ENCODE measurements at regions not wholly inside any gene's neighbourhood (a gene's known extent, or its start where the extent isn't known, plus 50 kb on each side); places are given as distances from the start of the nearest gene placed in this dataset.

DNA sequence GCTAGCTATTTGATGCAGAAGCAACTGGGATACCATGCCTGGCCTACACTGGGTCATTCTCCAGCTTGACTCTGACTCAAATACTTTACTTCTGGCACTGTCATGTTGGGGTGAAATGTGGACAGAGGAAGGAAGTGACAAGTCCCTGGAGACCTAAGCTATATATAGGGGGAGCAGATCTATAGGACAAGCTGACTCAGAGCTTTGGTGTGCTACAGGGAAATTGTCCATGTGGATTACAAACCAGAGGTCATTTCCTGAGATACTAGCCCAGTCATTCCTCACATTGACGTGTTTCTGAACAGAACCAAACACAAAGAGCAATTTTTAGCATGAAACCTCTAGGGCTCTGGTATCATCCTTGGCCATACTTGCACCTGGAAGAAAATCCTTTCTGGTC lies 531.6 kb upstream of the CLINT1 start:
- TF ChIP-seq, protein P1, sequence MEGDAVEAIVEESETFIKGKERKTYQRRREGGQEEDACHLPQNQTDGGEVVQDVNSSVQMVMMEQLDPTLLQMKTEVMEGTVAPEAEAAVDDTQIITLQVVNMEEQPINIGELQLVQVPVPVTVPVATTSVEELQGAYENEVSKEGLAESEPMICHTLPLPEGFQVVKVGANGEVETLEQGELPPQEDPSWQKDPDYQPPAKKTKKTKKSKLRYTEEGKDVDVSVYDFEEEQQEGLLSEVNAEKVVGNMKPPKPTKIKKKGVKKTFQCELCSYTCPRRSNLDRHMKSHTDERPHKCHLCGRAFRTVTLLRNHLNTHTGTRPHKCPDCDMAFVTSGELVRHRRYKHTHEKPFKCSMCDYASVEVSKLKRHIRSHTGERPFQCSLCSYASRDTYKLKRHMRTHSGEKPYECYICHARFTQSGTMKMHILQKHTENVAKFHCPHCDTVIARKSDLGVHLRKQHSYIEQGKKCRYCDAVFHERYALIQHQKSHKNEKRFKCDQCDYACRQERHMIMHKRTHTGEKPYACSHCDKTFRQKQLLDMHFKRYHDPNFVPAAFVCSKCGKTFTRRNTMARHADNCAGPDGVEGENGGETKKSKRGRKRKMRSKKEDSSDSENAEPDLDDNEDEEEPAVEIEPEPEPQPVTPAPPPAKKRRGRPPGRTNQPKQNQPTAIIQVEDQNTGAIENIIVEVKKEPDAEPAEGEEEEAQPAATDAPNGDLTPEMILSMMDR (IDR thresholded peaks at IDR 0.05; ENCODE audit: low read length): no peak
- TF ChIP-seq EZH2 (IDR thresholded peaks at IDR 0.05; ENCODE audit: borderline replicate concordance, low read length): no peak
